ENCODE measurements at regions not wholly inside any gene's neighbourhood (a gene's known extent, or its start where the extent isn't known, plus 50 kb on each side); places are given as distances from the start of the nearest gene placed in this dataset.

- TF ChIP-seq GATA2 (IDR thresholded peaks at IDR 0.05; ENCODE audit: low read depth, low read length), result peak; percentile 65; the same call in 1 of the 2 replicates
- TF ChIP-seq GATA3 (IDR thresholded peaks at IDR 0.05; ENCODE audit: low read depth, low read length), result no peak
Observed at GRCh38 chr9:14993061-14993800, 83.0 kb upstream of the FREM1 start.

- TF ChIP-seq GATA3 (IDR thresholded peaks at IDR 0.05; ENCODE audit: low read depth, low read length) (no peak), GATA2 (IDR thresholded peaks at IDR 0.05; ENCODE audit: low read depth, low read length) (no peak)
Observed at GRCh38 chr9:14992516-14992915, 82.3 kb upstream of the FREM1 start.

GRCh38 chr9:14992081-14992480 lies 81.9 kb upstream of the FREM1 start:
- TF ChIP-seq GATA3 (IDR thresholded peaks at IDR 0.05; ENCODE audit: low read depth, low read length) (no peak), GATA2 (IDR thresholded peaks at IDR 0.05; ENCODE audit: low read depth, low read length) (no peak)

GRCh38 chr9:14989811-14990210 lies 79.6 kb upstream of the FREM1 start:
- no peak for TF ChIP-seq GATA3 (IDR thresholded peaks at IDR 0.05; ENCODE audit: low read depth, low read length)
- TF ChIP-seq GATA2 (IDR thresholded peaks at IDR 0.05; ENCODE audit: low read depth, low read length), result no peak

- TF ChIP-seq GATA3 (IDR thresholded peaks at IDR 0.05; ENCODE audit: low read depth, low read length) (no peak), GATA2 (IDR thresholded peaks at IDR 0.05; ENCODE audit: low read depth, low read length) (no peak)
Observed at GRCh38 chr9:14987858-14988257, 77.6 kb upstream of the FREM1 start.

GRCh38 chr9:14985419-14985818 lies 75.2 kb upstream of the FREM1 start:
- TF ChIP-seq GATA3 (IDR thresholded peaks at IDR 0.05; ENCODE audit: low read depth, low read length) (no peak), GATA2 (IDR thresholded peaks at IDR 0.05; ENCODE audit: low read depth, low read length) (no peak)

- TF ChIP-seq GATA3 (IDR thresholded peaks at IDR 0.05; ENCODE audit: low read depth, low read length), result no peak
- no peak for TF ChIP-seq GATA2 (IDR thresholded peaks at IDR 0.05; ENCODE audit: low read depth, low read length)
Observed at GRCh38 chr9:14983599-14983998, 73.4 kb upstream of the FREM1 start.

GRCh38 chr9:14981291-14981950 lies 71.2 kb upstream of the FREM1 start:
- TF ChIP-seq GATA3 (IDR thresholded peaks at IDR 0.05; ENCODE audit: low read depth, low read length) (no peak), GATA2 (IDR thresholded peaks at IDR 0.05; ENCODE audit: low read depth, low read length) (no peak)

- no peak for TF ChIP-seq GATA2 (IDR thresholded peaks at IDR 0.05; ENCODE audit: low read depth, low read length)
- TF ChIP-seq GATA3 (IDR thresholded peaks at IDR 0.05; ENCODE audit: low read depth, low read length), result no peak
Observed at GRCh38 chr9:14978022-14979000, 68.1 kb upstream of the FREM1 start.

GRCh38 chr9:14967450-14968321 lies 57.5 kb upstream of the FREM1 start:
- no peak for TF ChIP-seq GATA2 (IDR thresholded peaks at IDR 0.05; ENCODE audit: low read depth, low read length)
- no peak for TF ChIP-seq GATA3 (IDR thresholded peaks at IDR 0.05; ENCODE audit: low read depth, low read length)

- TF ChIP-seq GATA2 (IDR thresholded peaks at IDR 0.05; ENCODE audit: low read depth, low read length), result no peak
- TF ChIP-seq GATA3 (IDR thresholded peaks at IDR 0.05; ENCODE audit: low read depth, low read length), result no peak
Observed at GRCh38 chr9:14962193-14962882, 52.1 kb upstream of the FREM1 start.

- TF ChIP-seq GATA3 (IDR thresholded peaks at IDR 0.05; ENCODE audit: low read depth, low read length) (no peak), GATA2 (IDR thresholded peaks at IDR 0.05; ENCODE audit: low read depth, low read length) (no peak)
Observed at GRCh38 chr9:14961372-14962068, 51.3 kb upstream of the FREM1 start.
